GM19239 (cell line): ENCODE measurements at regions not wholly inside any gene's neighbourhood (a gene's known extent, or its start where the extent isn't known, plus 50 kb on each side); places are given as distances from the start of the nearest gene placed in this dataset.

Experiments
- DNase-seq: peaks from one replicate; pipeline ENCODE4 v3.0.0; 2011; ENCODE audit warnings: low spot score; ENCODE audit not compliant: insufficient read length
- FAIRE-seq: peaks from 2 replicates; lab custom pipeline; 2011; peaks lifted over from hg19 to GRCh38; lab: Jason Lieb, UNC

- FAIRE-seq (no peak), DNase-seq (no peak)
Measured at GRCh38 chr2:58539973-58540372, 298.8 kb upstream of the FANCL start.

GRCh38 chr2:58535990-58536389 lies 294.9 kb upstream of the FANCL start:
- no peak for DNase-seq
- no peak for FAIRE-seq

GRCh38 chr2:58535182-58535581 lies 294.1 kb upstream of the FANCL start:
- no peak for DNase-seq
- no peak for FAIRE-seq

- no peak for DNase-seq
Measured at GRCh38 chr2:58533376-58533775, 292.3 kb upstream of the FANCL start.

GRCh38 chr2:58532641-58533040 lies 291.5 kb upstream of the FANCL start:
- DNase-seq (no peak), FAIRE-seq (no peak)

More at GRCh38 chr2:58533376-58533775, 292.3 kb upstream of the FANCL start:
- FAIRE-seq: no peak

GRCh38 chr2:58527647-58528046 lies 286.5 kb upstream of the FANCL start:
- FAIRE-seq: no peak

GRCh38 chr2:58521803-58522554 lies 280.9 kb upstream of the FANCL start:
- no peak for DNase-seq
- FAIRE-seq: no peak

More at GRCh38 chr2:58527647-58528046, 286.5 kb upstream of the FANCL start:
- DNase-seq: no peak

- DNase-seq: no peak
- no peak for FAIRE-seq
Measured at GRCh38 chr2:58520903-58521302, 279.8 kb upstream of the FANCL start.

- DNase-seq (no peak), FAIRE-seq (no peak)
Measured at GRCh38 chr2:58517881-58518280, 276.8 kb upstream of the FANCL start.

GRCh38 chr2:58516695-58517094 lies 275.6 kb upstream of the FANCL start:
- DNase-seq: no peak
- no peak for FAIRE-seq

- no peak for FAIRE-seq
- no peak for DNase-seq
Measured at GRCh38 chr2:58515827-58516573, 274.9 kb upstream of the FANCL start.

- FAIRE-seq (no peak), DNase-seq (no peak)
Measured at GRCh38 chr2:58514252-58514651, 273.1 kb upstream of the FANCL start.

GRCh38 chr2:58512878-58513277 lies 271.8 kb upstream of the FANCL start:
- DNase-seq: no peak

GRCh38 chr2:58508006-58508405 lies 266.9 kb upstream of the FANCL start:
- no peak for FAIRE-seq
- DNase-seq: no peak

More at GRCh38 chr2:58512878-58513277, 271.8 kb upstream of the FANCL start:
- no peak for FAIRE-seq

- DNase-seq: no peak
- FAIRE-seq: no peak
Measured at GRCh38 chr2:58503918-58504317, 262.8 kb upstream of the FANCL start.

- no peak for FAIRE-seq
- DNase-seq: no peak
Measured at GRCh38 chr2:58502931-58503330, 261.8 kb upstream of the FANCL start.

GRCh38 chr2:58501371-58502160 lies 260.4 kb upstream of the FANCL start:
- DNase-seq: no peak
- no peak for FAIRE-seq

GRCh38 chr2:58497168-58497567 lies 256.0 kb upstream of the FANCL start:
- DNase-seq (no peak), FAIRE-seq (no peak)

- no peak for DNase-seq
- FAIRE-seq: no peak
Measured at GRCh38 chr2:58495806-58496205, 254.7 kb upstream of the FANCL start.

GRCh38 chr2:58494071-58494501 lies 253.0 kb upstream of the FANCL start:
- DNase-seq (no peak), FAIRE-seq (no peak)

- DNase-seq: no peak
- no peak for FAIRE-seq
Measured at GRCh38 chr2:58484629-58485028, 243.5 kb upstream of the FANCL start.
